ENCODE measurements at regions not wholly inside any gene's neighbourhood (a gene's known extent, or its start where the extent isn't known, plus 50 kb on each side); places are given as distances from the start of the nearest gene placed in this dataset.

GRCh38 chr1:117796226-117796625 is 133.2 kb downstream of the GDAP2 start:
- H3K27me3 ChIP-seq (ENCODE audit: control insufficient read depth in 1 of 2, insufficient read depth in 2 of 2, low read length in 2 of 2): no peaks in the 10 kb centered on the region
- no peaks in the 10 kb centered on the region for H3K4me1 ChIP-seq (ENCODE audit: control insufficient read depth in 1 of 2, insufficient read depth in 2 of 2, low read length in 2 of 2)
- no peak overlapping the region for H3K4me3 ChIP-seq (ENCODE audit: low read depth in 1 of 2, low read length in 2 of 2)
- H3K27ac ChIP-seq (ENCODE audit: low read depth, low read length): no peak overlapping the region
- no peaks in the 10 kb centered on the region for H3K9me3 ChIP-seq (ENCODE audit: control insufficient read depth in 1 of 2, low read length in 2 of 2)
- H3K9ac ChIP-seq (ENCODE audit: low read depth in 1 of 2, low read length in 2 of 2): no peak overlapping the region
- no peaks in the 10 kb centered on the region for H3K36me3 ChIP-seq (ENCODE audit: control insufficient read depth in 1 of 2, insufficient read depth in 2 of 2, low read length in 2 of 2)

DNA sequence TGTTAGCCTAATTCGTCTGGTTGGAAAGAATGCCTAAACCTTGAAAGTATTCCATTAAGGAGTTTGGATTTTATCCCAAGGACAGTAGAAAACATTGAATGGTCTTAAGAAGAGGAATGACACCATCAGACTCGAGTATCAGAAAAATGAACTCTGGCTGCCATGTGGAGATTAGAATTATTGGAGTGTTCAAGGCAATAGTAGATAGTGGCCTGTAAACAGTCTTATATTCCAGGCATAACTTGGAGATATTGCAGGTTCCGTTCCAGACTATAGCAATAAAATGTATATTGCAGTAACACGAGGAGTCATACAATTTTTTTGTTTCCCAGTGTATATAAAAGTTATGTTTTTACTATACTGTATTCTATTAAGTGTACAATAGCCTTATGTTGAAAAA is 130.9 kb downstream of the GDAP2 start:
- H3K4me1 ChIP-seq (ENCODE audit: control insufficient read depth in 1 of 2, insufficient read depth in 2 of 2, low read length in 2 of 2): no peaks in the 10 kb centered on the region
- H3K27me3 ChIP-seq (ENCODE audit: control insufficient read depth in 1 of 2, insufficient read depth in 2 of 2, low read length in 2 of 2): no peaks in the 10 kb centered on the region
- H3K27ac ChIP-seq (ENCODE audit: low read depth, low read length): no peak overlapping the region
- H3K9me3 ChIP-seq (ENCODE audit: control insufficient read depth in 1 of 2, low read length in 2 of 2): no peaks in the 10 kb centered on the region
- no peak overlapping the region for H3K4me3 ChIP-seq (ENCODE audit: low read depth in 1 of 2, low read length in 2 of 2)
- H3K36me3 ChIP-seq (ENCODE audit: control insufficient read depth in 1 of 2, insufficient read depth in 2 of 2, low read length in 2 of 2): no peaks in the 10 kb centered on the region
- H3K9ac ChIP-seq (ENCODE audit: low read depth in 1 of 2, low read length in 2 of 2): no peak overlapping the region

DNA sequence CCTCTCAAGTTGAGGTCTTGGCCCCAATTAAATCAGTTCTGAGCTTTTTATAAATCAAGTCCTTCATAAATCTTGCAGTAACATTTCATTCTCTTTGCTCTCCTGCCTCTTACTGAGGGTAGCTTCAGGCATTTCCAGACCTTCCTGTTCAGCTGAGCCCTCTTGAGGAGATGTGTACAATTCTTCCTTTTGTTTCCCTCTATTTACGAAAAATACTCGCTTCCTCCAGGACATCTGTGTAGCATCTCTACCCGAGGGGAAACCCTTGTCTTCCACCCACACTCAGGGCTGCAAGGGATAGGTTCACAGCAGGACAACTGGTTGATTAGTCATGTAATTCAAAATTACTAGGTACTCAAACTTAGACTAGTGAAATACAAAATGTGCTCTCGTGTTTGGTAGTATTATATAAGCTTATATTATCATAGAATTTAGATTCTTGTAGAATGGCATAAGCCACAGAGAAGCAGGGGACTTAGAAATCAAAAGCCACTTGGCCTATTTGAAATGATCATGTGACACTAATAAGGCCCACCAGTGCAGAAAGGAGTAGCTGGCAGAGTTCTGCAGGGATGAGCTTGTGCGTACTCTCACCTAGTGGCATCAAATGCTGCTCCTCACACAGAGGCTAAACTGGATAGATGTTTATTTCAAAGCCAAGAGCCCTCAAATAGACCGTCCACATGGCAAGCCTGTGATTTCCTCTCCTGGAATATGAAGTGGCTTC is 126.7 kb downstream of the GDAP2 start:
- Histone ChIP-seq H3K9ac (ENCODE audit: low read depth in 1 of 2, low read length in 2 of 2) (no peak overlapping the region), H3K4me1 (ENCODE audit: control insufficient read depth in 1 of 2, insufficient read depth in 2 of 2, low read length in 2 of 2) (no peaks in the 10 kb centered on the region), H3K27me3 (ENCODE audit: control insufficient read depth in 1 of 2, insufficient read depth in 2 of 2, low read length in 2 of 2) (no peaks in the 10 kb centered on the region), H3K9me3 (ENCODE audit: control insufficient read depth in 1 of 2, low read length in 2 of 2) (no peaks in the 10 kb centered on the region), H3K36me3 (ENCODE audit: control insufficient read depth in 1 of 2, insufficient read depth in 2 of 2, low read length in 2 of 2) (no peaks in the 10 kb centered on the region), H3K27ac (ENCODE audit: low read depth, low read length) (no peak overlapping the region), H3K4me3 (ENCODE audit: low read depth in 1 of 2, low read length in 2 of 2) (no peak overlapping the region)

GRCh38 chr1:117803318-117803717 is 126.1 kb downstream of the GDAP2 start:
- H3K36me3 ChIP-seq (ENCODE audit: control insufficient read depth in 1 of 2, insufficient read depth in 2 of 2, low read length in 2 of 2): no peaks in the 10 kb centered on the region
- H3K27ac ChIP-seq (ENCODE audit: low read depth, low read length): no peak overlapping the region
- H3K9ac ChIP-seq (ENCODE audit: low read depth in 1 of 2, low read length in 2 of 2): no peak overlapping the region
- H3K27me3 ChIP-seq (ENCODE audit: control insufficient read depth in 1 of 2, insufficient read depth in 2 of 2, low read length in 2 of 2): no peaks in the 10 kb centered on the region
- no peaks in the 10 kb centered on the region for H3K9me3 ChIP-seq (ENCODE audit: control insufficient read depth in 1 of 2, low read length in 2 of 2)
- H3K4me3 ChIP-seq (ENCODE audit: low read depth in 1 of 2, low read length in 2 of 2): no peak overlapping the region
- H3K4me1 ChIP-seq (ENCODE audit: control insufficient read depth in 1 of 2, insufficient read depth in 2 of 2, low read length in 2 of 2): no peaks in the 10 kb centered on the region

DNA sequence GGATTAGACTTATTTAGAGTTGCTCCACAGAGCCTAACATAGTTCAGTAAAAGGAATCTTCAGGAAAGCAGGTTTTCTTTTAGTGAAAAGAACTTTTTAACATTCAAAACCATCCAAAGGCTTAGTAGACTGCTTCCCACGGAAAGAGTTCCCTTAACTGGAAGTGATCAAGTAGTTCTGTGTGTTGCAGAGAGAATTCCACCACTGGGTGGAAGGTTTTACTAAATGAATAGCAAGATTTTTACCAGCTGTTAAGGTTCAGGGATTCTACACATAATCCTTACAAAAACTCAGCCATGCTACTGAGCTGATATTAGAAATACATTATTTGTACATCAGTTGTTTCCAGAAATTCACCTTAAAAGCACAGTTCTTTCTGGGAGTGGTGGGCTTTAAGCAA is 119.7 kb downstream of the GDAP2 start:
- Histone ChIP-seq H3K9me3 (ENCODE audit: control insufficient read depth in 1 of 2, low read length in 2 of 2) (no peaks in the 10 kb centered on the region), H3K9ac (ENCODE audit: low read depth in 1 of 2, low read length in 2 of 2) (no peak overlapping the region), H3K4me1 (ENCODE audit: control insufficient read depth in 1 of 2, insufficient read depth in 2 of 2, low read length in 2 of 2) (no peaks in the 10 kb centered on the region), H3K36me3 (ENCODE audit: control insufficient read depth in 1 of 2, insufficient read depth in 2 of 2, low read length in 2 of 2) (no peaks in the 10 kb centered on the region), H3K27ac (ENCODE audit: low read depth, low read length) (no peak overlapping the region), H3K4me3 (ENCODE audit: low read depth in 1 of 2, low read length in 2 of 2) (no peak overlapping the region), H3K27me3 (ENCODE audit: control insufficient read depth in 1 of 2, insufficient read depth in 2 of 2, low read length in 2 of 2) (no peaks in the 10 kb centered on the region)

DNA sequence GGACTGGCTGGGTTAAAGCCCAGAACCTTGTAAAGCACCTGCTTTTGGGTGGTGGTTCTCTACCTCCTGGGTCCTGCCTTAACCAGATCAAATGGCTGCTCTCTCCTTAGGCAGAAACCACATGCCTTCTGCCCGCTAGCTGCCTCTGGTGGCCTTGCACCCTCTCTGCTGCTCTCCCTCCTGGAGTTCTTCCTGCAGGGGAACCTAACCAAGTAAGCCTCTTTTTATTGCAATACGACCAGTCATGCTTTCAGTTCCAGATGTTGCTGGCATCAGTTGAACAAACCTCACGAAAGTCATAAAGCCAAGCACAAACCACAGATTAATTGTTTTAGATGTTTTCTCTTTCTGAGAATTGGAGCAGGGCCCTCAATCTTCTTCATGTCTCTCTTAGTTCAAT is 118.9 kb downstream of the GDAP2 start:
- Histone ChIP-seq H3K4me3 (ENCODE audit: low read depth in 1 of 2, low read length in 2 of 2) (no peak overlapping the region), H3K27ac (ENCODE audit: low read depth, low read length) (no peak overlapping the region), H3K27me3 (ENCODE audit: control insufficient read depth in 1 of 2, insufficient read depth in 2 of 2, low read length in 2 of 2) (no peaks in the 10 kb centered on the region), H3K36me3 (ENCODE audit: control insufficient read depth in 1 of 2, insufficient read depth in 2 of 2, low read length in 2 of 2) (no peaks in the 10 kb centered on the region), H3K9ac (ENCODE audit: low read depth in 1 of 2, low read length in 2 of 2) (no peak overlapping the region), H3K9me3 (ENCODE audit: control insufficient read depth in 1 of 2, low read length in 2 of 2) (no peaks in the 10 kb centered on the region), H3K4me1 (ENCODE audit: control insufficient read depth in 1 of 2, insufficient read depth in 2 of 2, low read length in 2 of 2) (no peaks in the 10 kb centered on the region)

DNA sequence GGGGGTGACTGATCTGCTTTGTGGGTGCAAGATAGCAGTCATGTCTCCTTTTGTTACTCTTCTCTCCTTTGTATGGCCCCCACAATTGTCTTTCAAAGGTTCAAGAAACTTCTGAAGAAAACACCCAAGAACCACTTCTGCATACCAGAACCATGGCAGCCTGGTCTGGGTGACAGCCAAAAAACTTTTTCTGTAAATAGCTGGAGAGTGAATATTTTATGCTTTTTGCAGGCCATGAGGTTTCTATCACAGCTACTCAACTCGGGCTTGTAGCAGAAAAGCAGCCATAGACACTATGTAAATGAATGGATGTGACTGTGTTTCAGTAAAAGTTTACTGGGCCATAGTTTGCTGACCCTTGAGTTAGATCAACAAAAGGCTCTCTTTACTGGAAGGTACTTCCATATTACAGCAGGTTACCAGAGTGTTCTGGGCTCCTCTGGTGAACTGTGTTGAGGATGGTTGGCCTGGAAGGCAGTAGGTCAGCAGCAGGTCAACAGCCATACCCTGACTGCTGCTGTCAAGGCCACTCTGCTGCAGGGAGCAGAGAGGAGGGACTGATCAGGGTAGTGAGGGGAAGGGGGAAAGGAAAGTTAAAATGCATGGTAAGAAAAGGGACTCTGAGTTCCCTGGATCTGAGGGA is 116.4 kb downstream of the GDAP2 start:
- no peak overlapping the region for H3K9ac ChIP-seq (ENCODE audit: low read depth in 1 of 2, low read length in 2 of 2)

More for the DNA sequence above, 116.4 kb downstream of the GDAP2 start:
- Histone ChIP-seq H3K9me3 (ENCODE audit: control insufficient read depth in 1 of 2, low read length in 2 of 2) (no peaks in the 10 kb centered on the region), H3K4me3 (ENCODE audit: low read depth in 1 of 2, low read length in 2 of 2) (no peak overlapping the region), H3K36me3 (ENCODE audit: control insufficient read depth in 1 of 2, insufficient read depth in 2 of 2, low read length in 2 of 2) (no peaks in the 10 kb centered on the region), H3K4me1 (ENCODE audit: control insufficient read depth in 1 of 2, insufficient read depth in 2 of 2, low read length in 2 of 2) (no peaks in the 10 kb centered on the region), H3K27ac (ENCODE audit: low read depth, low read length) (no peak overlapping the region), H3K27me3 (ENCODE audit: control insufficient read depth in 1 of 2, insufficient read depth in 2 of 2, low read length in 2 of 2) (no peaks in the 10 kb centered on the region)
